Lung (tissue), 11 donors: ENCODE measurements at regions not wholly inside any gene's neighbourhood (a gene's known extent, or its start where the extent isn't known, plus 50 kb on each side); places are given as distances from the start of the nearest gene placed in this dataset.

Experiments
- ATAC-seq: fragments of 200-7000 bp; cut with Tn5 transposase; one replicate; pipeline ENCODE4 v1.9.1; 2020; ENCODE audit warnings: moderate number of reproducible peaks; ENCODE audit not compliant: insufficient read depth, low FRiP score
- DNase-seq, 3 donors: peaks; one replicate each; pipeline ENCODE4 v3.0.0-alpha.2; 2013 to 2017
- H3K27ac ChIP-seq, 2 donors: one replicate each; pipeline ENCODE4 v1.5.1; 2013; ENCODE audit warnings: mild to moderate bottlenecking in 2 of 2, moderate library complexity in 2 of 2, control low read depth in 1 of 2, inconsistent platforms in 1 of 2, low read depth in 1 of 2, low read length in 1 of 2
- H3K27me3 ChIP-seq, 3 donors: one replicate each; pipeline ENCODE4 v1.5.1; 2013; ENCODE audit warnings: low read length in 2 of 3; ENCODE audit not compliant: control insufficient read depth in 3 of 3, insufficient read depth in 3 of 3
- H3K36me3 ChIP-seq, 4 donors: one replicate each; pipeline ENCODE4 v1.5.1; 2013; ENCODE audit warnings: low read length in 4 of 4, mild to moderate bottlenecking in 1 of 4, moderate library complexity in 1 of 4; ENCODE audit not compliant: control insufficient read depth in 4 of 4, insufficient read depth in 4 of 4
- H3K4me1 ChIP-seq, 5 donors: one replicate each; pipeline ENCODE4 v1.5.1; 2013; ENCODE audit warnings: low read length in 5 of 5, mild to moderate bottlenecking in 2 of 5, moderate library complexity in 1 of 5; ENCODE audit not compliant: control insufficient read depth in 5 of 5, insufficient read depth in 5 of 5
- H3K4me3 ChIP-seq: one replicate; pipeline ENCODE4 v1.5.1; 2013; ENCODE audit warnings: mild to moderate bottlenecking, control low read depth, moderate library complexity
- H3K9ac ChIP-seq, 2 donors: one replicate each; pipeline ENCODE4 v1.5.1; 2013; ENCODE audit warnings: low read length in 2 of 2, control low read depth in 1 of 2; ENCODE audit not compliant: insufficient read depth in 1 of 2
- H3K9me3 ChIP-seq, 4 donors: one replicate each; pipeline ENCODE4 v1.5.1; 2013; ENCODE audit warnings: low read length in 3 of 4, mild to moderate bottlenecking in 1 of 4, moderate library complexity in 1 of 4; ENCODE audit not compliant: control insufficient read depth in 4 of 4, insufficient read depth in 3 of 4
- WGBS, 2 donors: extraction: QIAGEN DNeasy Blood & Tissue Kit; methylation state at CpG; one replicate each; pipeline ENCODE4 v1.1.7; 2013; 5-methylcytosine and 5-hydroxymethylcytosine counted together
- TF ChIP-seq, protein P1 (sequence below): IDR thresholded peaks from 2 replicates; pipeline ENCODE4 v1.5.1; 2012; ENCODE audit warnings: mild to moderate bottlenecking; ENCODE audit errors: control extremely low read depth, extremely low read depth
- donor health status: control.
- donor health status: control.
- donor health status: Bipolar disorder and iron deficiency.
- donor health status: healthy.
- donor health status: DM: yes; HTN: yes; CAD: no.

DNA sequence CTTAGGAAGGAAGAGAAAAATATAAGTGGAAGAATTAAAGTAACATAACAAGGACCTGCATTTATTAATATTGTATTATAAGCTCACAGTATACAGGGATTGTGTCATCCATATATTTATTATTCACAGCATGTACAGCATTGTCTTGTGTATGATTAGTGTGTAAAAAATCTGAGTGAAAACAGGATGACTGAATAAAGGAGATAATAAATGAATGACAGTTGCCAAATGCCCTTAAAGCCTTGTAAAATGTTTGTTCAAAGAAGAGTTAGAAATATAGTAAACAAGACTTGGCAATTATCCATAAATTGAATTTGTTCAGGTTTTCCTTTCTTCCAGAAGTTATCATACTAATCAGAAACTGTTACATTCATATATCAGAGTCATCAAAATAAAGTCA lies 172.7 kb downstream of the BTC start:
- H3K9me3 ChIP-seq: no peaks in the 10 kb centered on the region
- peaks cover 0 to 11% (median 0%) of the 10 kb centered on the region in 5 donors for H3K4me1 ChIP-seq
- no peak for DNase-seq
- no peak overlapping the region for H3K4me3 ChIP-seq
- TF ChIP-seq, protein P1, sequence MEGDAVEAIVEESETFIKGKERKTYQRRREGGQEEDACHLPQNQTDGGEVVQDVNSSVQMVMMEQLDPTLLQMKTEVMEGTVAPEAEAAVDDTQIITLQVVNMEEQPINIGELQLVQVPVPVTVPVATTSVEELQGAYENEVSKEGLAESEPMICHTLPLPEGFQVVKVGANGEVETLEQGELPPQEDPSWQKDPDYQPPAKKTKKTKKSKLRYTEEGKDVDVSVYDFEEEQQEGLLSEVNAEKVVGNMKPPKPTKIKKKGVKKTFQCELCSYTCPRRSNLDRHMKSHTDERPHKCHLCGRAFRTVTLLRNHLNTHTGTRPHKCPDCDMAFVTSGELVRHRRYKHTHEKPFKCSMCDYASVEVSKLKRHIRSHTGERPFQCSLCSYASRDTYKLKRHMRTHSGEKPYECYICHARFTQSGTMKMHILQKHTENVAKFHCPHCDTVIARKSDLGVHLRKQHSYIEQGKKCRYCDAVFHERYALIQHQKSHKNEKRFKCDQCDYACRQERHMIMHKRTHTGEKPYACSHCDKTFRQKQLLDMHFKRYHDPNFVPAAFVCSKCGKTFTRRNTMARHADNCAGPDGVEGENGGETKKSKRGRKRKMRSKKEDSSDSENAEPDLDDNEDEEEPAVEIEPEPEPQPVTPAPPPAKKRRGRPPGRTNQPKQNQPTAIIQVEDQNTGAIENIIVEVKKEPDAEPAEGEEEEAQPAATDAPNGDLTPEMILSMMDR: no peak
- H3K27me3 ChIP-seq: no peaks in the 10 kb centered on the region
- no peak overlapping the region for H3K9ac ChIP-seq
- H3K27ac ChIP-seq: no peak overlapping the region
- no peaks in the 10 kb centered on the region for H3K36me3 ChIP-seq
- ATAC-seq: no peak

DNA sequence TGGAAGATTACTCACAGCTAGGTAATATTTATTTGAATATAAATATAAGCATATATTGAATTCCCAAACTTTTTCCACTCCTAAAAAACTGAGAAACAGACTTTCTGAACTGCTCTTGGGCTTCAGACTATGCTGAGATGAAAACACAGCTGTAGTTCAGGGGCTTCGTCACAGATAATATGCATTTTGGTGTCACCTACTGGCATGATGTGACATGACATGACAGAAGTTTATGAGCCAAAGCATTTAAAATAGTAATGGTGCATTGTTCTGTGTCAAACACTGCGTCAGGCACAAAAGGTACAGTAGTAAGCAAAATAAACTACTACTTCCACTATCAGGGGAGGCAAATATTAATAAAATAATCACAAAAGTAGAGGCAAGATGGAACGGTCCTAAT lies 171.3 kb downstream of the BTC start:
- DNase-seq (peak; percentile 14 to 69 (median 61)), ATAC-seq (peak; percentile 50)
- Histone ChIP-seq H3K9ac (no peak overlapping the region), H3K27ac (no peak overlapping the region), H3K36me3 (no peaks in the 10 kb centered on the region), H3K9me3 (no peaks in the 10 kb centered on the region), H3K27me3 (no peaks in the 10 kb centered on the region), H3K4me3 (no peak overlapping the region), H3K4me1 (peaks cover 0 to 11% (median 0%) of the 10 kb centered on the region in 5 donors)
- 32 to 38% methylated on average over 3 of the region's 3 CpGs for WGBS, 2 donors
- TF ChIP-seq, protein P1: peak; percentile 23

DNA sequence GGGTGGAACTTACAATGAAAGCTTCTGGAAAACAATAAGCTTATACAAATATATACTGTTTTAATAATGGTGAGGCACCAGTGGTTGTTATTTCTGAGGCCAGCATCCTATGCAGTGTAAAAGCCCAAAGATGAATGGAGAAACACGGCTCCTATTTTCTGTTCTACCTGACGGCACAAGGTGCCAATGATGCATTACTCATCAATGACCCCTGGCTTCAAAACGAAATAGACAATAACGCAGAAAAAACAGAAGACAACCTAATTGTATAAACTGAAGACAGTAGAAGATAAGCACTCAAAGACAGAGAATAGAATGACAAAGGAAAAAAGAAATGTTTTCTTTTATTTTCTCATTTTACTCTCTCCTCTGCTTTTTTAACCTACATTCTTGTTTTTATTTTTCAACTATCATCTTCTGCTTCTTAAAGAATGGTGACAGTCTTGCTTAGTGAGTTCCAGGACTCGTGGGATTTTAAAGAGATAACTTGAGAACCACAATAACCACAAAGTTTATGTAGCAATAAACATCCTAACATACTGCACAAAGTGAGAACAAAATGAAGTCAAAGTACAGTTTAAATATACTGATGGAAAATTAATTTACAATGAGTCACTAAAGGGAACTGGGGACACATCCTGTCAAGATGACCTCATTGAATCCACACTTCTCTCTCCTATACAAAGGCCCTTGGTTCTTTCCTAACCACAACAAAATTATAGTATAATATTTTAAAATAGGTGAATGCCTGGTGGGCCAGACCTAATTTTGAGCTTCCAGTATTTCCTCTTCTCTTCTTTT lies 169.8 kb downstream of the BTC start:
- no peaks in the 10 kb centered on the region for H3K36me3 ChIP-seq
- no peaks in the 10 kb centered on the region for H3K27me3 ChIP-seq
- WGBS, 2 donors: 54 to 63% methylated on average over 5 of the region's 5 CpGs
- TF ChIP-seq, protein P1: no peak
- H3K4me3 ChIP-seq: no peak overlapping the region
- peaks cover 0 to 11% (median 0%) of the 10 kb centered on the region in 5 donors for H3K4me1 ChIP-seq
- H3K27ac ChIP-seq: no peak overlapping the region
- H3K9me3 ChIP-seq: no peaks in the 10 kb centered on the region
- ATAC-seq: peak; percentile 14
- peak in 2 of 3 donors; percentile 24 to 40 for DNase-seq
- no peak overlapping the region for H3K9ac ChIP-seq
